Right lobe of liver (tissue), 4 donors: ENCODE measurements at regions not wholly inside any gene's neighbourhood (a gene's known extent, or its start where the extent isn't known, plus 50 kb on each side); places are given as distances from the start of the nearest gene placed in this dataset.

Source experiments
- CTCF ChIP-seq, 4 donors: fragments of 200-600 bp in 3 of 4; fragments of 450-650 bp in 1 of 4; IDR thresholded peaks; one replicate each; pipeline versions ENCODE4 v1.5.1 to v1.8.0; 2016 to 2022; ENCODE audit warnings: antibody characterized with exemption in 4 of 4, mild to moderate bottlenecking in 2 of 4
- POLR2A ChIP-seq: fragments of 450-650 bp; IDR thresholded peaks from one replicate; pipeline ENCODE4 v1.6.1; 2017; ENCODE audit warnings: antibody characterized with exemption, mild to moderate bottlenecking
- donor health status: DM: no; HTN: no; CAD: no.
- donor health status: DM: no; HTN: no; CAD: no.
- donor health status: DM: no; HTN: yes; CAD: no.

- no peak for TF ChIP-seq CTCF (IDR thresholded peaks at IDR 0.05)
- no peak for TF ChIP-seq POLR2A
These were observed 459.7 kb upstream of the TRAM1L1 start for GRCh38 chr4:117545039-117545438.
